NCI-H524 treated with DMSO at 0.1 percent for 48 hours (cell line): ENCODE measurements at regions not wholly inside any gene's neighbourhood (a gene's known extent, or its start where the extent isn't known, plus 50 kb on each side); places are given as distances from the start of the nearest gene placed in this dataset.
A peak's percentile ranks its signal among the peaks of the same experiment; 100 is the strongest.
"Not testable (repeated sequence)": the region's sequence is repeated elsewhere in the genome, so short reads cannot be mapped to it uniquely, and the experiment has no call there.

Experiments
- DNase-seq: peaks from one replicate; lab custom pipeline; 2025; lab: John Stamatoyannopoulos, UW

DNA sequence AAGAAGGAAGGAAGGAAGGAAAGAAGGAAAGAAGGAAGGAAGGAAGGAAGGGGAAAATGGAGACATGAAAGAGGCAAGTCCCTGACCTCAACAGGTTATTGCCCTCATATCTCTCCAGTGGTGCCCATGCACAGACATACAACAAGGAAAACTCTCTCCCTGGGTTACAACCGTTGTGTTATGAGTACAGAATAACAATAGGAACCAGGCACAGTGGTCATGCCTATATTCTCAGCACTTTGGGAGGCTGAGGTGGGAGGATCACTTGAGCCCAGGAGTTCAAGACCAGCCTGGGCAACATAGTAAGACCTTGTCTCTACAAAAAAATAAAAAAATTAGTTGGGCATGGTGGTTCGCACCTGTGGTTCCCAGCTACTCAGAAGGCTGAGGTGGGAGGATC is 139.4 kb upstream of the HMGA2 start:
- no peak for DNase-seq

DNA sequence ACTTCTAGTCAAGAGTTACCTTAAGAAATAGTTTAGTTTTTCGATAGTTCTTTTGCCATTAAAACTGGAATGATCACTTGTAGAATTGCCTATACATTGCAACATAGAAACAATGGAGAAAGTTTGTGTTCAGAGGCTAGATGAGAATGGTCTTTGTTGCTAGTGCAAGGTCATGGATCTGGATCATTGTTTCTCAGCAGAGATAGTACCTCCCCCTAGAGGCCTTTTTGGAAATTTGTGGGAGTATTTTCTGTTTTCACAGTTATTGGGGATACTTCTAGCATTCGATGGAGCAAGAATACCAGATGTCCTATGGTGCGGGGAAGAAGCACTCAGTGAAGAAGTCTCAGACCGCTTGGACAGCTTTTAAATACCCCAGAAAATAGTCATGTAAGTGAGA is 138.8 kb upstream of the HMGA2 start:
- DNase-seq = no peak

DNA sequence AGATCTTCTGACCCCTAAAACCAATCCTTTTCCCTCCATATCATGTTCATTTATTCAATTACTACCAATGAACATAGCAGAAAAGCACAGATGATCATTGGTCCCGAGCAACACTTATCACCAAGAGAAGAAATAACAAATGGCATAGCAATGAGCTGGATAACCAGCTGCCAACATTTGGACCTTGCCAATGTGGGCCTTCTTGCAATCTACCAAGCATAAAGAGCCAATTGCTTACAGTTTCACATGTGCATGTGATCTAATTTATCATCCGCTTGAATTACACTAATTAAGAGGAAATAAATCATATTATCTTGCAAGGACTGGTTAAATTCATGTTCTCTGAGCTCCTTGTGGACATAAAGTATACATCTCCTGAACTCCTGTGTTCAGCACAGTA is 134.8 kb upstream of the HMGA2 start:
- DNase-seq = no peak

DNA sequence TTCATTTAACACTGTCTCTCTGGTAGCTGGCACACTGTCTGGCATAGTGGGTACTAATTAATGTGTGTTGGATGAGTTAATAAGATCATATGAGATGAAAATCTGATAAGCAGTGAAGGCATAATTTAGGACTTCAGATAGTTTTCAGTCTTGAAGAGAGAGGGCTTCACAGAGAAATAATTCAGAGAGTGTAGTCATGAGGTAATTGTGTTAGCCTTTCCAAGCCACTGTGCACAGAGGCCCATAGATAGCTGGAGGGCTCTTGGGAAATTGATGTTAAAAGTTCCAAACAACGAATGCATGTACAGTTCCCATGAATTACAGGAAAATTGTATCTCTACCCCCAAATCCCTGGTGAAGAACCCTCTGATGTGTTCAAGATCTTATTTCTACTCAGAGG is 133.8 kb upstream of the HMGA2 start:
- DNase-seq = no peak

DNA sequence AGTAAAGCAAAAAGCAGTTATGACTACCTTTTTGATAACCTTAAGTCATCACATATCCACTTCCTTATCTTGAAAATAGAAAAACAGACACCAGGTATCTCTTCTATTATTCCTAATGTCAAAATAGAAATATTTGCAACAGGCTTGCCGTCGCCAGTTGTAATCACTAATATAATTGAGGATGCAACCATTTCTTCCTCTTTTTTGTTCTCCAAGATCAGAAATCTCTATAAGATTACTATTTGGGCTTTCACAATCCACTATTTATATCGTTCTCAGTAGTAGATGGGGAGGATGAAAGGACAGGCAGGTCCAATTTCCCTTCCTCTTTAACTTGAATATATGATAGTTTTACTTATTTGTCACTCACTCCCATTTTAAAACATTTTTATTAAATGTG is 130.2 kb upstream of the HMGA2 start:
- DNase-seq = no peak

DNA sequence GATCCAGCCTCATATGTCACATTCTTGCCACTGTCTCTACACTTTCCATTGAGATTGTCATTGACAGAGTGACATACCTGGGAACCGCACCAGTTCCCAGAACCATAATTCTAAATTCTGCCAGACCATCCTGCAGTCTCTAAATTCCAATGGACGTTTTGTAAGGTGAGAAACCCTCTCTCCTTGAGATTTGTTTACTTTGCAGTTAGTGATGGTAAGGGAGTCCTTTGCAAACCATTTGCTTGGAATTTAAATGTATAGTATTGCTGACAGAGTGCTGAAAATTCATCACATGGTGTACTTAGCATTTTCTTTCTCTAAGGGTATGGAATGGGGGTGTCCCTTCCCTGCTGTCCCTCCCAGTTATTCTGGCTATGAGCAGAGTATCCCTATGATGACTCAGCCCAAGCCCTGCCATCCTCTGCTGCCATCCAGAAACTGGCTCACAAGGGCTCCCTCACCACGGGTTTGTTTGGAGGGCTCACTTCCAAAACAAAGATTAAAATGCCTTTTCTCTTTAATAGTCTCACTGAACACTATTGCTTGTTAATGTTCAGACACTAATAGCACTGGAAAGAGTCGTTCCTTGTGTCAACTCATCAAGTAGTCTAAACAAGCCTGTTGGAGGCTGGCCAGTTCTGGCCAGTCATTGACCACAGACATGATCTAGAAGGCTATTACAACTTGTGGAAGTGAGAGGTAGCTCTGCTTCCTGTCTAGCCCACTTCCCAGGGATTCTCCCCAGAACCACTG is 129.0 kb upstream of the HMGA2 start:
- no peak for DNase-seq

DNA sequence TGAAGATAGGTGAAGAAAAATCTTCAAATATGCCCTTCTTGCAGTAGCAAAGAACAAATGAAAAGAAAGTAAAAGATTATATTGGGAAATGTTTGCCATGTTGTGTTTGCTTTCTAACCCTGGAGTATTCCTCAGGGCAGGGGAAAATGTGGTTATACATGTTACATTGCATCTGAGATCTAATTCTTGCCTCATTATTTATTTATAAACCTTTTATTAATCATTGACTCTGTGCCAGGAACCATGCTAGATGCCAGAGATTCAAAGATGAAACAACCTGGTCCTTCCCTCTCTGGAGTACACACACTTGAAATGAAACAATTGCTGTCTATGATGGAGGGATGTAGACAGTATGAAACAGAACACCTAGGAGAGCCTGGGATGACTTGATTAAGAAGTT is 128.1 kb upstream of the HMGA2 start:
- DNase-seq = no peak

DNA sequence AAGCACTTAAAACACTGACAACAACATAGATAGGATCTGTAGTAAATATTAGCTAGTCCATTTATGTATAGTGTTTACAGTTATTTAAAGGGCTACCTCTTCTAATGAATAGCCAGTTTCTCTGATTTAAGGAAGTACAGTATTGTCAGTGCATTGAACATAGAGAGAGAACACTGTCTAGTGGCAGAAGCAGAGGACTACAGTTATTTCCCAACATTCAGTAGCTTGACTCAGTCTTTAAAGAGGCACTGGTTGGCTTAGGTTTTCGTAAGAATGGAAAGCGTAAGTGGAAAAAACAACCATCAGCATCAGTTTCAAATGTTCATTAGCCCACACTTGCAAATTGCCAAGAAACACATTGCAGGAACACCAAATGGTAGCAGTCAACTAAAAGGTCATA is 125.0 kb upstream of the HMGA2 start:
- no peak for DNase-seq

DNA sequence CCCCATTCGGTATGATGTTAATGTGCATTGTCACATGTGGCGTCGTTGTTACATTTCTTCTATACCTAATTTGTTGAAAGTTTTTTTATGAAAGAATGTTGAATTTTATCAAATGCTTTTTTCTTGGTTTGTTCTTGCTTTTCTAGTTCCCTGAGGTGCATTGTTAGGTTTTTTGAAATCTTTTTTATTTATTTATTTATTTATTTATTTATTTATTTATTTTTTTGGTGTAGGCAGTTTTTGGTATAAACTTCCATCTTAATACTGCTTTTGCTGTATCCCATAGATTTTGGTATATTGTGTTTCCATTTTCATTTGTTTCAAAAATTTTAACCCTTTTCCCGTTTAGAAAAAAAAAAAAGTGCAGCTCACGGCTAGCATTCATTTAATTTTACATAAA is 121.1 kb upstream of the HMGA2 start:
- DNase-seq = no peak

DNA sequence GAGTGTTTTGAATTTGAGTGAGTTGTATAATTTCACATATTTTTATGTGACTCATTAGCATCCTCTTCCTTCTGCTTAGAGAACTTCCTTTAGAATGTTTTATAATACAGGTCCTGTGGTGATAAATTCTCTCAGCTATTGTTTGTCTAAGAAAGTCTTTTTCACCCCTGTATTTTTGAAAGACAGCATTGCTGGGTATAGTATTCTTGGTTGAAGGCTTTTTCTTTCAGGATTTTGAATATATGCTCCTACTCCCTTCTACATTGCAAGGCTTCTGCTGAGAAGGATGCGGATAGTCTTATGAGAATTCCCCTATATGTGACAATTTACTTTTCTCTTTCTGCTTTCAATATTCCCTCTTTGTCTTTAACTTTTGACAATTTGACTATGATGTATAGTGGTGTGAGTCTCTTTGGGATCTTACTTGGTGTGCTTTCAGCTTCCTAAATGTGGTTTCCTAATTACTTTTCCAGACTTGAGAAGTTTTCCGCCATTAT is 118.9 kb upstream of the HMGA2 start:
- no peak for DNase-seq

DNA sequence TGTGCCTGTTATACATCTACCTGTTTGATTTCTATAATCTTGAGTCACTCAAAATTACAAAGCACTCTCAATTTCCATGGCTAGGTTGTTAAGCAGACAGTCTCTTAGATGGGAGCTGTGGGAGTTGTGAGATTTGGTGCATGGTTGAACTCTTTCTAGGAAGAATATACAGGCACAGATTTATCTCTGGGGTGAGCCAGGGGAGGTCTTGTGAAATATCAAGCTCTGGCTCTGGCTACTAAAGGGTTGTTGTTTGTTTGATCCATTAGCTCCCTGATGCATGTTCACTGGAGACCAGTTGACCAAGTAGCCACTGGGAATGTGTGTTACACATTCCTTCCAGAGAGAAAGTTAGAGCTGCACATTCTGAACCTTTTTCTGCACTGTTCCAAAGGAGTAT is 117.2 kb upstream of the HMGA2 start:
- no peak for DNase-seq

DNA sequence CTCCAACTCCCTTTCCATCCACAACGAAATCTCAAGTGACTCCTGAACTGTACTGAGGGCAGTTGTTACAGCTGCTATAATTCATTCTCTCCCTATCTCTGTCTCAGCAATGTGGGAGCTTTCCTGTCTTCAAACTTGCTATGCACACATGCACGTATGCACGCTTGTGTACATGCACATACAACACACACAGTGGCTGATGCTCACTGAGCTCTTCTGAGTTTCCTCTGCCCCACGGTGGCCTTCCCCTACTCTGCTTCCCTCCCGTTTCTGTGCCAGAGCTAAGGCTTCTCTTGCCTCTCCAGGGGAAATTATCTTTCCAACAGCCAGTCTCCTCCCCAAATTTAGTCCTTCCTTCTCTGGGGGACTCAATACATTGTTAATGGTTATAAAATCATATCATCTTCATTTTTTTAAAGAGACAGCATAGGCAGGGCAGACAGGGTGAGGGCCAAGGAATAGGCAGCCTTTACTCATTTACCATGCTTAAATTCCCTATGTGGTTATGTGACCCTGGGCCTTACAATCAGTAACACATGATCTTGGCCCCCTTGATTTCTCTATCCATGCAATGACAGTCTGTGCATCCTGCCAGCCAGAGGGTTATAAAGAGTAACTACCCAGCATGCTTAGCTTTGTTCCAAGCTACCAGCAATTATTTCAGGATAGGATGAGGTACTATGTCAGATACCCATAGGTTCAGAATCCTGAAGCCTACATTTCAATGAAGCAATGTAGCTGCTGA is 111.9 kb upstream of the HMGA2 start:
- no peak for DNase-seq

DNA sequence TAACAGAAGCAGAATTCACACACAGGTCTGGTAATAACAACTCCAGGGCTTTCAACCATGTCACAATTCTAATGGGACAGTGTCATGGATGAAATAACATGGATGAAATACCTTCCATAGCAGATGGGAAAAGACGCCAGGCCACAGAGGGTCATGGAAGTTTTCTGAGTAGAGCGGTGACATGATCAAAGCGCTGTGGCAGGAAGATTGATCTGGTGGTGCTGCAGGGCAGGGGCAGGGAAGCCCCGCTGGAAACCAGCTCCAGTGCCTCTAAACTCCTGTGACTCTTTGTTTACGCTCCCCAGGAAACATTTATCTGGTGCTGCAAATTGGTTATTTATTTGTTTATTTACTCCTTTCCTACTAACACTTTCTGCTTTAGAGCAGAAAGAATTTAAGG is 108.3 kb upstream of the HMGA2 start:
- DNase-seq = no peak

DNA sequence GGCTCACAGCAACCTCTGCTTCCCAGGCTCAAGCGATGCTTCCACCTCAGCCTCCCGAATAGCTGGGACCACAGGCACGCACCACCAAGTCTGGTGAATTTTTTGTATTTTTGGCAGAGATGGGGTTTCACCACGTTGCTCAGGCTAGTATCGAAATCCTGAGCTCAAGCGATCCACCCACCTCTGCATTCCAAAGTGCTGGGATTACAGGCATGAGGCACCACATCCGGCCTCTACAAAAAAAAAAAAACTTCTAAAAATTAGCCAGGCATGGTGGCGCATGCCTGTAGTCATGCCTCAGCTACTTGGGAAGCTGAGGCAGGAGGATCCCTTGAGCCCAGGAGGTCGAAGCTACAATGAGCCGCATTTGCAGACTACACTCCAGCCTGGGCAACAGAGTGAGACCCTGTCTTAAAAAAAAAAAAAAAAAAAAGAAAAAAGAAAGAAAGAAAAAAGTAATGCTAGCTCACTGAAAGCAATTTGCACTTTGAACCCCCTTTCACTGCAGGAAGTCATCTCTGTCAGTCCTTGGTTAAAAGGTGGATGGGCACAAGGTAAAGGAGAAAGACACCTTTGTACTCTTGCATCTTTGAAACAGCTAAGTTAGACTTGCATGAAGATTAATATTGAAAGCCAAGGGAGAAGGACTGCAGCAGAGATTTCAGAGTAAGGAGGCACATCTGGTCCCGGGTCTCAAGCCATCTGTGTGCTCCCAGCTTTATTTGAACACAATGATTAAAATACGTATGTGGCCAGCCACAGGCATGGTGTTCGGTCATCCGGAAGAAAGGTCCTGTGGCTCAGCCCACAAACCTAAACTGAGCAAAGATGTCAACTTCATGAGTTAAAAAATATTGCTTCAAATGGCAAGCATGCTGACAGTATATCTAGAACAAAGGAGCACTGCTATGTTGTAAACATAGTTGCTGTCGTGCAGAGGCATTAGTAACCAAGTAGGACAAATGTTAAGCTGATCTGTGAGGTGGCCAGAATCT is 103.8 kb upstream of the HMGA2 start:
- DNase-seq = peak; percentile 29

DNA sequence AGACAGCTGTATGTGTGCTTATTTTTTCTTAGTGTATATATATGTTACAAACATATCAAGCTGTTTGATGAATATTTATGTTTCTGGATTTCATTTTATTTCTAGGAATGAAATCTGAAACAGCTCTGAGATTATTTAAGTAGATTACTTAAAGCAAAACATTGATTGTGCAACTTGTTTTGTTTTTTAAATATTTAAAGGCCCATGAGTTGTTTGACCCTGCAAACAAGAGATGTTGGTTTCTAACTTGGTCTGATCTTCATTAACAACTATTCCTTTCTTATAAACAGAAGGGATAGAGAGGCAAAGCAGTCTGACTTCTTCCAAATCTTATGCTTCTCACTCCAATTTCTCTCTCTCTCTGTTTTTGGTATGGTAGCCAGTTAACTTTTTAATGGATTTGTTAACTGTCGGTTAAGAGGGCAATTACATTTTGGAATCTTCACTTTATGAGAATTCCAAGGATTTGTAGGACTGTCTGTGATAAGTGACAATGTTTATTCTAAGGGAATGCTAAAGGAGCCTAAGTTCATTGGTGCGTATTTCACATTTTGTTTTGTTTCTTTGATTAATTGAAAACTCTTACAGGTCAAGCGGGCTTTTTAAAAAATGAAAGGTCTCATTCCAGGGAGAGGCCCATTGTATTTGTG is 102.6 kb upstream of the HMGA2 start:
- DNase-seq = no peak

DNA sequence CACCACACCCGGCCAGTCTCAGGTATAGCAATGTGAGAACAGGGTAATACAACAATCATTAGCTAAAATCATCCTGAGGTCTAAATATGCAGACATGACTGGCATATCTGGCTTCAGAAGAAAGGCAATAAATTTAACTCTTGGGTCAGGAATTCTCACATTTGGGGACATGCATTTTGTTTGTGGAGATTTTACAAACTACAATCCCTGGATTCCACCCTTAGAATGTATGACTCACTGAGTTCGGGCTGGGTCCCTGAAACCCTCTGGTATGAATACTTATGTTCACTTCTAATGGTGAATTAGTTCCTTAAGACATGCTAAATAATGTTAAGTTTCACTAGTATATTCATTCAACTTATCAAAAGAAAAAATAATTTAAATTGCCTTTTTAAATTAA is 98.9 kb upstream of the HMGA2 start:
- no peak for DNase-seq

DNA sequence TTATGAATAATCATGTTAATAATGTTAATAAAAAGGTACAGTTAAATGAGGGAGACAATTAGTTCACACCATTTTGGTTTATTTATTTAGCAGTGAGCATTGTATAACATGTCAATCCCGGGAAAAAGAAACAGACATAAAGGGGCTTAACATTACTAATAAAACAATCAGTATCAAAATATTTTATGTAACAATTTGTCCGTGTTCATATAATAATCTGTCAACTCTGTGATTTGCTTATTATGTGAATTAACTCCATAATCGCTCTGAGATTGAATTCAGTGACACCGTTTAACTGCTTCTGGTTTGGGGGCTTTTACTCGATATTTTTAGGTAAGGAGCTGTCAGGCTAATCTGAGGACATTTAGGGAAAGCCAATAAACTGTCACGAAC is 95.8 kb upstream of the HMGA2 start:
- DNase-seq = no peak

DNA sequence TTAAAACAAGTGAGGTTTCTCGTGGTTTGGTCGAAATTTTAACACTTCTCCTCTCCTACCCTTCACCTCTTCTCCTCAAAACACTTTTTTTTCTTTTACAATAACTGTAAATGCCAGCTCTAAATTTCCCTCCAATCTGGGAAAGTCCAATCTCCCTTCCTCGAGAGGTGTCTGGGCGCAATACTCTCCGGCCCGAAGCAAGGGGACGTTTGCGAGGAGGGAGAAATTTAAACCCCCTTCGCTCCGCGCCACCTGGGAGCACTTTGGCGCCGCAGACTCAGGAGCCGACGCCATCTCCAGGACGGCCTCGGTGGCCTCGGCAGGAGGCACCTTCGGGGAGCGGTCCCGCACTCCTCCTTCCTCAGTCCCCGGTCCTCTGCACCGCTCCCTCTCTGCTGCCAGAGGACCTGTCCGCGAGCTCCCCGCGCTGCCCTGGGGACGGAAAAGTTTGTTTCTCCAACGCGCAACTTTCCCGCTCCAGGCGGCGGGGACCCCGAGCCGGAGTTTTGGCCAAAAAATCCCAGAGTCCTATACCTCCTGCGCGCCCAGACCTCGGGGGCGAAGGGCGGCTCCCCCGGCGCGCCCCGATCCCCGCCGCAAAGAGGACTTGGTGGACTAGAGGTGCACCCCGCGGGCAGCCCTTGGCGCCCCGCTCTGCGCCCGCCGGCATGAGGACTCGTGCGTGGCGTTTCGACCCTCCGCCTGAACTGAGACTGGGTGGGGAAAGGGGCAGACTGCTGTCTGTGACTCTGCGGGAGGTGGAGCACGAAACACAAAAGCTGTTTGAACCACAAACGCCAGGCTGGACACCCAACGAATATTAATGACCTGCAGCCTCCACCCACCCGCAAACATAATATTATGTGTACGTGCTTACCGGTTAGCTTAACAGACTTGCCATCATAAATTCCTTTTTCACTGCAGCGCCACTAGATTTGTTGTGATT is 95.2 kb upstream of the HMGA2 start:
- DNase-seq = no peak

DNA sequence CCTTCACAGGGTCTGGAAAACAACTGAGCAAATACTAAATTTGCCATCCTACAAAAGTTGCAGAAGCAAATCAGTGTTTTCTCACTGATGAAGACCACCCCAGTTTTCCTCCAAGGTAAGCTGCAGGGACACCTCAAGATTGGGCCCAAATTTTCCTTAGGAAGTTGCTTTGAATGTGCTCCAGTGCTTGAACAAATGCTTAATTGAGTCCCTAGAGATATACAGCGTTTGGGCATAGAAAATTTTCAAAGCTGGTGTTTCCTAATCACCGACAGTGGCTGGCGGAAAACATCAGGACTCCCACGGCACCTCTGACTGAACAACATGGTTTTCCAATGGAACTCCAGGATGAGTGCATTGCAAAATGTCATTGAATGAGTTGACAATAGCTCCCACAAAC is 92.5 kb upstream of the HMGA2 start:
- DNase-seq = no peak

DNA sequence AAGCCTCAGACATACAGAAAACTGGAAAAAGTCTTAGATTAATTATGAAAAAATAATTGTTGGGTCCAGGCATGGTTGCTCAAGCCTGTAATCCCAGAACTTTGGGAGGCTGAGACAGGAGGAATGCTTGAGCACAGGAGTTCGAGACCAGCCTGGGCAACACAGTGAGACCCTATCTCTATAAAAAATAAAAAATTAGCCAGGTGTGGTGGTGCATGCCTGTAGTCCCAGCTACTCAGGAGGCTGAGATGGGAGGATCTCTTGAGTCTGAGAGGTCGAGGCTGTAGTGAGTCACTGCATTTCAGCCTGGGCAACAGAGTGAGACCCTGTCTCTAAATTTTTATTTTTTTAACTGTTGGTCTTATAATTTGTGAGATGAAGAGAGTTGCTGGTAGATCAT is 90.6 kb upstream of the HMGA2 start:
- DNase-seq = not testable (repeated sequence)

DNA sequence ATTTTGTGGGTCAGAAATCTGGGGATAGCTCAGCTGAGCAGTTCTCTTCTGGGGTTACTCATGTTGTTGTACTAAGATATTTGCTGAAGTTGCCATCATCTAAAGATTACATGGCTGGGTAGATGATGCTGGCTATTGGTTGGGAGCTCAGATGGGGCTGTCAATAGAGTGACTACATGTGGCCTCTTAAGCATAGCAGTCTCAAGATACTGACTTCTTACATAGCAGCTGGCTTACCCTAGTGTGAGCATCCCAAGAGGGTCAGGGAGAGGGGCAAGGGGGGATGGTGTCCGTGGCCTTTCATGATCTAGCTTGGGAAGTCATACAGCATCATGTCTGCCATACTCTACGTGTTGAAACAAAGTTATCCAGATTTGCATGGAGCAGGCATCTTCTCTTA is 90.1 kb upstream of the HMGA2 start:
- no peak for DNase-seq
